Colon (tissue), 2 donors: ENCODE measurements at regions not wholly inside any gene's neighbourhood (a gene's known extent, or its start where the extent isn't known, plus 50 kb on each side); places are given as distances from the start of the nearest gene placed in this dataset.

Experiments used
- FAIRE-seq: peaks from 2 replicates; lab custom pipeline; 2012; peaks lifted over from hg19 to GRCh38; lab: Jason Lieb, UNC
- donor health status: control.
- donor health status: control.

DNA sequence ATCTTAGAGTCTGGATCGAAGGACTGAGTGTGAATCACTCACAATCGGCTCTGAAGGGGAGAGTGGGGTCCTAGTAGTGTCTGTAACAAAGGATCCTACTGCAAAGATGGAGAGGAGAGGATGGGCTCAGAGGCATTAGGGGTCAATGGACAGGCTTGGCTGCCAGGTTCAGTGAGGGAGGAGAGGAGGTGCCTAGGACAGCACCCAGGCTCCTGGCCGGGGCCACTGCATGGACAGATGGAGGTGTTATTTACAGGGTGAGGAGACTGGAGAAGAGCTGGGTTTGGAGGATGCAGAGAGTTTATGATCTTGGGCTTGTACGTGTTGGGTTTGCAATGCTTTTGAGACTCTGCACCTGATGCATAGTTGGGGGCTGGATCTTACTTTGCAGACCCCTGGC lies 658.9 kb downstream of the PTPRU start:
- FAIRE-seq = no peak

DNA sequence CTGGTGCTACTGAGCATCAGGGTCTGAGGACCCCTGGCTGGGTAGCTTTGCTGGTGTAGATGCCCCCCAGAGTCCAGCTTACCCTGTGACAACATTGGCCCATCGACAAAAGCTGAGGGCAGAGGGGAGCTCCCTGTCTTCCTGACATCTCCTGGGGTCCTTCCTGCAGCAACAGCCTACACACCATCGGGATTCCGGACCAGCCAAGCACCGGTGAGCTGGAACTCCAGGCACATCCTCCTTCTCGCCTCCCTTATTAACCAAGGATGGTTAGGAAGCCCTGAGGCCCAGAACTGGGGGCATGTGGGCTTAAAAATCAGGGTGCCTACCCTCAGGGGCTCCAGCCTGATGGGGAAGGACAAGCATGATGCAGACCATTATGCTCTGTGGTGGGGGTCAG lies 658.0 kb downstream of the PTPRU start:
- no peak for FAIRE-seq

DNA sequence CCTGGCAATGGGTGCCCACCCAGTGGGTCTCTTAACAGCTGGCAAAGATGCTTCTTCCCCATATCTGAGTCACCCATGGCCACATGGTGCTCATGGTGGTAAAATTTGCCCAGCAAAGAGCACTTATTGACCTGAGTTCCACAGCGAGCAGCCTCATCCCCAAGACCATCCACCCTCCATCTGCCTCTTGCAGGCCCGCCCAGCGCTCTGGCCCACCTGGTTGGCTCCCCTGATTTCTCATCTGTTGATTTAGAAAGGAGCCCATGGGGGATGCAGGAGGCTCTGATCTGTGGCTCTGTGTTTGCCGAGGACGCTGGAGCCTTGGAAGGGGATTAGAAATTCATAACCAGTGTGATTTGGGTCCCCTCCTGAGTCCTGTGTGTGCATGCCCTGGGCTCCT lies 657.5 kb downstream of the PTPRU start:
- FAIRE-seq = no peak

DNA sequence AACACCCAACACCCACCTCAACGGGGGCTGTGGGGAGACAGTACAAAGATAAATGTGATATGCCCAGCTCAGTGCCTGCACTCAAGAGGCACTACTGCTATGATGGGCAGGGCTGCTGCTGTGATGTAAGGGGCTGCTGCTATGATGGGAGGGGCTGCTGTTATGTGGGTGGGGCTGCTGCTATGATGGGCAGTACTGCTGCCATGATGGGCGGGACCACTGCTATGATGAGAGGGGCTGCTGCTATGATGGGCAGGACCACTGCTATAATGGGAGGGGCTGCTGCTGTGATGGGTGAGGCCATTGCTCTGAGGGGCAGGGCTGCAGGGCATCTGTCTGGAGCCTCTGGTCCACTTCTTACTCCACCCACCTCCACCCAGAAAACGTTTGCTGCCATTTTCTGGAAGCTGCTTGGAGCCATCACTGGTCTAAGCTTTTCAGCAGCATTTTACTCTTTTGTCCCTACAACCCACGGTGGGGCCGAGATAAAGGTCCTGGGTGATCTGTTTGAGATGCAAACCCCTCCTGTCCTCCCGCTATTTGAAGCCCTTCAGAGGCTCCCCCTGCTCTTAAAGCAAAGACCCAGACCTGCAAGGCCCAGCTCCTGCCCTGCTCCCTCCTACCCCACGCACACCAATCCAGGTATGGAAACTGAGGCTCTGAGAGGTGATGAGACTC lies 656.9 kb downstream of the PTPRU start:
- FAIRE-seq = no peak

DNA sequence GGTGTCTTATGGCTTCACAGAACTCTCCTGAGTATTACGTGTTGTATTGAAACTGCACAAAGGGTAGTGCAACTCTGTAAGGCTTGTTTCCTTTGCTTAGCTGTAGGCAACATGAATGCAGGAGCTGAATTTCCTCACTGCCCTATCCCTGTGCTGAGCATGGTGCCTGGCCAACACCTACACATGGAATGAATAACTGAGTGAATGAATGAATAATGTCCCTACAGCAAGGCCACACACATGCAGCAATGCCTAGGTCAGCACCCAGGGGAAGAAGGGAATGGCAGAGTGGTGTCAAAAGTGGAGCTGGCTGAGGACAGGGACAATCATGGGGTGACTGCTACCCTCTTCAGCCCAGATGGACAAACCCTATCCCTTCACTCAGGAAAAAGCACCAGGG lies 655.9 kb downstream of the PTPRU start:
- no peak for FAIRE-seq

DNA sequence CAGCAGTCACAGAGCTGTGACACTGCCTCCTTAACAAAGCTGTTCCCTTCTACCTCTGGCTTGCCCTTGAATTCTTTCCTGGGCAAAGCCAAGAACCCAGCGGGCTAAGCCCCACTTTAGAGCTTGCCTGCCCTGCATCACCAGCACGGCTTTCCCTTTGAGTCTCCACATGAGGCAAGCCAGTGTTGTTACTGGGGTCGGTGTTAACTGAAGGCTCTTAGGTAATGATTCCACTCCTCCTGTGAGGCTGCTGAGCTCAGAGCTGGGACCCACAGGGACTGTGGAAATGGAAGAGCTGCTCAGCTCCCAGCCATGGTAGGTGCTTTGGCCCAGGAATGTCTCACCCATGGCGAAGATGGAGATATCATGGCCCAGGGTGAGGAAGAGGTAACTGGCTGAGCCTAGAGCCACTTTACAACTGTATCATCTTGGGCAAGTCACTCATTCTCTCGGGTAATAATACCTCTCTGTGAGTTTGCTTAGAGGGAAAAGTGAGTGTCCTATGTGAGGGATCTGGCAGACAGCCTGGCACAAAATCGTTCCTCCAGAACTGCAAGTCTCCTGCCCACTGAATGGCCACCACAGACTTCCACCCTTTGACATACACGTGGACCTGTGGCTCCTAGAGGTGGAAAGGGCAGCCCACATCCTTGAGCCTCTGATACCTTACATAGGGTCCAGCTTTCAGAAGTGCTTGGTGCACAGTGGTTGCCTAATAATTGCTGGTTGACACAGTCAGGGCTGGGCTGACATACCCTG lies 654.1 kb downstream of the PTPRU start:
- no peak for FAIRE-seq

DNA sequence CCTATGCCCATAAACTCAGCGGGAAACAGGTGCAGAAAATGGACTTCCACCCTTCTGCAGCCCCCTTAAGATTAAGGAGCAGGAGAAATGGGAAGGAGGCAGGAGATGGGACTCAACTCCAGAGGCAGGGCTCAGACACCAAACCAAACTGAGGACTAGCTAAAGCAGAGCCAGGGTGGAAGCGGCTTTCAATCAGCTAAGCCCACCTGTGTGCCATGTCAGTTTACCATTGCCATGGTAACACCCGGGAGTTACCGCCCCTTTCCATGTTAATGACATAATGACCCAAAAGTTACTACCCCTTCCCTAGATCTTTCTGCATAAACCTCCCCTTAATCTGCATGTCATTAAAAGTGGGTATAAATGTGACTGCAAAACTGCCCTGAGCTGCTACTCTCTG lies 653.5 kb downstream of the PTPRU start:
- no peak for FAIRE-seq

DNA sequence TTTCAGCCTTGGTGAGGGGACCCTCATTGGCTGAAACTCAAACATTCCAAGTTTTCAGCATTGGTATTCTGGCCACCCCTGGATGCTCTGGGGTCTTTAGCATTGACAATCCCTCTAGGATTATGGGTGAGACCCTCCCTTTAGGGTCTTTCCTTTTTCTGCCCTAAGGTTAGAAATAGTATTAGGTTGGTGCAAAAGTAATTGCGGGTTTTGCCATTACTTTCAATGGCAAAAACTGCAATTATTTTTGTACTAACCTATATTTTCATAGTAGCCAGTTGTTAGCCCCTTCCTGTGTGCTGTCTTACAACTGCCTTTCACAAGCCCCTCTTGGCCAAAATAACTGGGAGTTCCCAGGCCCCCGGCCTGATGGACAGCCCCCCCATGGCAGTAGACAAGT lies 648.4 kb downstream of the PTPRU start:
- FAIRE-seq = no peak

DNA sequence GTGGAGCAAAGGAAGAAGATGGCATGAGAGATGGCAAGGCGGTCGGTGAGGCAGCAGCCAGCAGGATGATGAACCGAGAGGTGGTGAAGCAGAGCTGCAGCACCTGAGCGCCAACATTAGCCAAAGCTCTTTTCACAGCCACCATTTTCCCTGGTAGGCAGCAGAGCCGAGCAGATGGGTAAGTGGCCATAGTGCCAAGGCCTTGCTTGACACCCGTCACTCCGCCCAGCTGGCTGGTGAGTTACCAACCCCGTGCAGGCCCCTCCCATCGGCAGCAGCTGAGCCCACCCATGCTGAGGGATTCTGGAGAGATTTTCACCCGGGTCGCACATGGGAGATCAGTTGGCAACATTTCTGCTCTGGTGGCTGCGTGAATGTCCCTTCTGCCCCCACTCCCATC lies 647.7 kb downstream of the PTPRU start:
- no peak for FAIRE-seq

DNA sequence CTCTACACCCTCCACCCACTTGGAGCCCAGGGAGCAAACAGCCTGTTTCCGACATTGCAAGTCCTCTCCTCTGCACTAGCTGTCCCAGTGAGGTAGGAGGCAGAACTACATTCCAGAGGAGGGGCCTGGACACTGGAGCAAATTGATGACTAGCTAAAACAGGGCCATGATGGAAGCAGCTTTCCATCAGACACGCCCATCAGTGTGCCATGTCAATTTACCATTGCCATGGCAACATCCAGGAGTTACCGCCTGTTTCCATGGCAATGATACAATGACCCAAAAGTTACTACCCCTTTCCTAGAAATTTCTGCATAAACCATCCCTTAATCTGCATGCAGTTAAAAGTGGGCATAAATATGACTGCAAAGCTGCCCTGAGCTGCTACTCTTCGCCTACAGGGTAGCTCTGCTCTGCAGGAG lies 647.1 kb downstream of the PTPRU start:
- FAIRE-seq = no peak

DNA sequence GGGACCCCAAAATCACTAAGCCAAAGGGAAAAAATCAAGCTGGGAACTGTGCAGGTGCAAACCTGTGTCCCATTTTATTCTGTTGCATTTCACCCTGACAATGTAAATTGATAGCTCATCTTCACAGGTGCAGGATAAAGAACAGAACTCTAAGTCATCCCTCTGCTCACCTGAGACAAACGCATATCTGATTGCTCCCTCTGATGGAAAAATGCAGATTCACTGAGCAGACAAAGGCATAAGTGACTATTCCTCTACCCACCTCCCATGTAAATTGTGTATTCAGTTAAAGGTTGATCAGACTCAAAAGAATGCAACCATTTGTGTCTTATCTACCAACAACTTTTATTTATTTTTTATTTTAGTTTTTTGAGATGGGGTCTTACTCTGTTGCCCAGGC lies 644.2 kb downstream of the PTPRU start:
- FAIRE-seq = no peak

DNA sequence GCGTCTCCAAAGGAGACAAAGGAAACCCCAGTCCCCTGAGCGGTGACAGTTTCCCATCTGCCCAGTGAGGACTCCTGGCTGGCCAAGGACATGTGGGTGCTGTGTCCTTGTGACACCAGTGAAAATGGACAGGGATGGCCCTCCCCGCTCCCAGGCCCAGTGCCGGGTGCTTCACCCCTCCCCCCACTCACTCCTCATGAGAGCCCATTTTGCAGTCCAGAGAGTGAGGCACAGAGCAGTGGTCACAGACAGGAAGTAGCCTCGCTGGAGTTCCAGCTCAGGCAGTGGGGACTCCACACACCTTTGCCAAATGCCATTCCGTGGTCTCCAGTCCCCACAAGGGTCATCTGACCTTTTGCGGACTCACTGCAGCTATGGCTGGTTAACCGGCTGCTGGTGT lies 642.9 kb downstream of the PTPRU start:
- FAIRE-seq = no peak

DNA sequence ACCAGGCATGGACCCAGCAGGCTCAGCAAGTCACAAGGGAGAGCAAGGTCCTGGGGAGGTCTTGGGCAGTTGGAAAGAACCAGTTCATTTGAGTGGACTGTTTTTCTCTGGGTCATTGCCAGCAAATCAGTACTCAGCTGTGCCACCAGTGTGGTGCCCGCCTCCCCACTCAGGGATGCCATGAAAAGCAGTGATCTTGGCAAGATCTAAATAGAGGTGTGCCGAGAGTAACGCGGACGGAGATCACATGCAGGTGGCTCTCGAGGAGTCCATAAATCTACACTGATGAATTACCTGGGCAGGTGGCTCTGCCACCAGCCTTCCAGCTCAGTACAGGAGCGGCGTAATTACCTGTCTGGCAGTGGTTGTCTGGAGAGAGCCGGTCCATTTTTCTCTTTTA lies 642.2 kb downstream of the PTPRU start:
- no peak for FAIRE-seq

DNA sequence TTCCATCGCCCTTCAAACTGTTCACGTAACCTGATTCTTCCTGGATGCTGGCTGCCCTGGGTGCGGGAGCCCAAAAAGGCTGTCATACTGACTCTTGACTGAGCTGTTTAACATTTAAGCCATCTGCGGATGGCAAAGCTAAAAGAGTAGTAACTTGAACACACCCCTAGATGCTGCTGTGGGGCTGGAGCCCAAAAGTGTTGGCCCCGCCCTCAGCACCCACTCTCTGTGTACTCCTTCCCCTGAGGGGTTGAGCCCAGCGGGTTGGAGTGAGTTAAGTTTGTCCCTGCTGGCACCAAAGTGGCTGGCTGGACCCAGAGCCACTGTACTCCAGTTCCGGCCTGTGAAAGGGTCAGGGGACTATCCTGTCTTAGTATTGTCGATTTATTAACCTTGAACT lies 640.6 kb downstream of the PTPRU start:
- FAIRE-seq = no peak

DNA sequence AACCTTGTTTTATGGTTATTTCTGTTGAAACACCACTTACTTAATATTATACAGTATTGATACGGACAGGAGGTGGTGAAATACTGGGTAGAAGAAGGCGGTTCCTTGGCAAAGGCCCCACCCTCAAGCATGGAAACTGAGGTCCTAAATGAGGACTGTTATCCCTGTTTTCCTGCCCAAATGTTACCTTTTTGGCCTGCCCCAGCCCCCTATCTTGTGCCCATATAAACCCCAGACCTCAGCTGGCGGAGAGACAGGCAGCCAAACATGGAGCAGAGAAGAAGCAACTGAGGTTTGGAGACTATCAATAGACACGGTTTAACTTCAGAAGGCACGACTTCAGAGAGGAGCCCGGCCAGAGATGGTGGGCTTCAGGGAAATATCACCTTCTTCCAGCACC lies 640.1 kb downstream of the PTPRU start:
- FAIRE-seq = no peak

DNA sequence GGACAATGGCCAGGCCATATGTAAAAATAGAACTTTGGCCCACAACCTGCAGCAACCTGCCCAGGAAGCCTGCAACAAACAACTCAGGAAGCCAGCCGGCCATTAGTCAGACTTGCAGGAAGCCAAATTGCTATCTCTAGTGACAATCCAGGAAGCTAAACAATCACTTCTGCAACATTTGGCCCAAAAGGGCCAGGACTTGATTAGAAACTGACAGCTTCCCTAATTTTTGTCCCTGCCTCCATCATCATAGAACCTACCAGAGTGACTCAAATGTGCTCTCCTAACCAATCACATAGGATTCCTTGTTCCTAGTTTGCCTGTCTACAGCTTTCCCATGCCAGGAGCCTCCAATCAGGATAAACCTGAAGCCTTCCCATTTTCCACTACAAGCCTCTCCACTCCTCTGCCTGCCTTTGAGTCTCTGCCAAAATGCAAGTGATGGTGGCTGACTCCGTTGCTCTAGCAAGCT lies 639.3 kb downstream of the PTPRU start:
- FAIRE-seq = no peak

DNA sequence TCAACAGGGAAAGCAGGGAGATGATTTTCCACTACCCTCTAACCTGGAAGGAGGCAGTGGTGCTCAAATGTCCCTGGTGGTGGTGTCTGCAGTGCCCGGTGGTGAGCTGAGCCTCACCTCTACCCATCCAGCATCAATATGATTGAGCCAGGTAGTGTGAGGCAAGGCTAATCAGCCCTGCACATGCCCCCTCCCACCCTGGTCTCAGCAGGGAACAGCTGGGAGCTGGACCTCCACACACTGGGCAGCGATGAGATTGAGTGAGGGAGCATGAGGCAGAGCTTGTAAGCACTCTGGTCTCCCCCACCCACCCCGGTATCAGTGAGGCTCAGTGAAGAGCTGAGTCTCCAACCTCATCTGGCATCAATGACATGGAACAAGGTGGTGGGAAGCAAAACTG lies 634.3 kb downstream of the PTPRU start:
- no peak for FAIRE-seq

DNA sequence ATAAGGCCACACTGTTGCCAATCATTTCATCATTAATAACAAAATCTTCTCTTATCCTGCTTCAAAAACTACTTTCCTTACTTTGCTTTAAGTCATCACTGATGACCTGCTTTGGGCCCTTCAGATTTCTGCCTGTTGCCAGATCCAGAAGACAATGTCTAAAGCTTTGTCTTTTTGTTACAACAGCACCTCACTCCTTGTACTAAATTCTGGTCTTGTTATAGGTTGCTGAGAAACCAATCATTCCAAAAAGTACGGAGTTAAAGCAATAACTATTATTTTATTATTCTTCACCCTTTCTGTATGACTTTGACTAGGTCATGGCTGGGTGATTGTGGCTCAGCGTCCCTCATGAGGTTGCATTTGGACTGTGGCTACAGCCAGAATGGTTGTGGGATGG lies 633.5 kb downstream of the PTPRU start:
- FAIRE-seq = no peak

DNA sequence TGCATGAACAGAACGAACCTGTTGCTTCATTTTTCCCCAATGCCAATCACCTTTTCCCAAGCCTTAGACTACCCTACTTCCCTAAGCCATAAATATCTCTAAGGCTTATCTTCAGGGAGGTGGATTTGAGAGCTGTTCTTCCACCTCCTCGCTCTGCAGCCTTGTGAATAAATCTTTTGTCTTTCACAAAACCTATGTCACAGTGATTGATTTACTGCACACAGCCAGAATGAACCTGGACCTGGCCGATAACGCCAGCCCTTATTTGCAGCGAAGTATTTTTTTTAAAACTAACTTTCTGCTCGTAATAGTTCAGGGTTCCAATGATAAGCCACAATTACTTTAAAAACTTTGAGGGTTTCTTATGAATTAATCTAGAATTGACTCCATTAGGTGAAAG lies 632.6 kb downstream of the PTPRU start:
- no peak for FAIRE-seq

DNA sequence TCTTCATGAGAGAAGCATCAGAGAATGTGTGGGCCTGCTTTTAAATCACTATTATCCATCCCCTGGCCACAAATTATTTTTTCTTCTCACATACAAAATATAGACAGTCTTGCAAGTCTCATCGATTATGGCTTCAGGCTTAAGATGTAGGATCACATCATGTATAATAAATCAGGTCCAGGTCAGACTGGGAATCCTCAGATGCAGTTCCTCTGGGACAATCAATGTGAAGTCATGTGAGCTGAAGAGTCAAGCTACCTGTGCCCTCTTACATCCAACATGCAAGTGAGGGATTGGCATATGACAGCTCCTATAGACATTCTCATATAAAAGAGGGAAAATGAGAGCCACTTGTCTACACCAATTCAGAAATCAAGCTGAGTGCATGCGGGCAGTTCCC lies 631.8 kb downstream of the PTPRU start:
- no peak for FAIRE-seq

DNA sequence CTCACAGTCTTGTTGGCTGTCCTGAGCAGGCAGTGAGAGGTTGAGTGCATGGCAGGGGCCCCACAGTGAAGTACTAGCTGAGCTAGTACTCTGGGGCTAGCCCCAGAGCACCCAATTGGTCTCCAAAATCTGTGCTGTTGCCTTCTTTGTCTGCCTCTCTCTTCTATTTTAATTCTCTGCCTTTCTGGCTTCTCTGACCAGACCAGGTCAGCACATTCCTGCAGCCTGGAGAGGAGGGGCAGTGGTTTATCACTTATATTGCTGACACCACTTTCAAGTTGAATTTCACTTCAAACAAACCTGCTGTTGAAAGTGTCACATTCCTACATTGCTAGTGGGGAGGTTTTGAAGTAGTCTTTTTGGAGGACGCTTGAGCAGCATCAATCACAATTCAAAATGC lies 628.7 kb downstream of the PTPRU start:
- no peak for FAIRE-seq

DNA sequence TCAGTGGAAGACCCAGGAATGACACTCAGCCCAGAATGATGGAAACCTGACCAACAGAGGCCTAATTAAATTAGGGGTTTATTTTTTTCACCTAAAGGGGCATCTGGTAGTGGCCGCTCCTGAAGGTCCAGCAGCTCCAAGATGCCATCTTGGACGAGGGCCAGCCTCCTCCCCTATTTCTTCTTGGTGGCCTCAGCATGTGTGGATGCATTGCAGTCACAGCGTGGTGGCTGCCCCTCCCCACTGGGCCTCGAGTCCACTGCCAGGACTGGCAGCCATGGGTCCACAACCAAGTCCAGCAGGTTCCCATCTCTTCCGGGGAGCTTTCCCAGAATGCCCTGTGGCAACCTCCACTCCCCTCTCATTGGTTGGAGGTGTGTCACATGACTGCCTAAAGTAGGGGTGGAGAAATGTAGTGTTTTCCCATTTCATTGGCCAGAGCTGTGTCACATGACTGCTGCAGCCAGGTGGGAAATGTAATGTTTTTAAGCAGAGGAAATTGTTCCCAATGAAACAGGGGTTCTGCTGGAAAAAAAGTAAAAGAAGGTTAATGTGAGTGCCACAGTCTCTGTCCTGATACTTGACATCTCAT lies 628.2 kb downstream of the PTPRU start:
- no peak for FAIRE-seq

DNA sequence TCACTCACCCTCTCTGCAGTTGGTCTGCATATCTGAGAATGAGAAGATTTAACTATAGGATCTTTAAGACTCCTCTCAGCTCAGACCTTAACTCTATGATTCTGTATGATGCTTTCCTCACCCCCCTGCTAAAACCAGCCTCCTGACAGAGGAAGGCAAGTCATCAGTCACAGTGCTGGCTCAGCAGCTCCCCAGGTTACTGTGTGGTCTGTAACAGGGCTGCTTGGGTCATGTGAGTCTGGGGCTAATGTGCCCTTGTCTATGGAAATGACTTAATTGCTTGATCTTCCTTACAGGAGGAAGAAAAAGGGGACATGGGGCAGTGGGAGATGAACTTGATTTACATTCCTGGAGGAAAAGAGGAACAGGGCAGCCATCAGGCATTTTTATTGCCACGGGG lies 625.6 kb downstream of the PTPRU start:
- no peak for FAIRE-seq

DNA sequence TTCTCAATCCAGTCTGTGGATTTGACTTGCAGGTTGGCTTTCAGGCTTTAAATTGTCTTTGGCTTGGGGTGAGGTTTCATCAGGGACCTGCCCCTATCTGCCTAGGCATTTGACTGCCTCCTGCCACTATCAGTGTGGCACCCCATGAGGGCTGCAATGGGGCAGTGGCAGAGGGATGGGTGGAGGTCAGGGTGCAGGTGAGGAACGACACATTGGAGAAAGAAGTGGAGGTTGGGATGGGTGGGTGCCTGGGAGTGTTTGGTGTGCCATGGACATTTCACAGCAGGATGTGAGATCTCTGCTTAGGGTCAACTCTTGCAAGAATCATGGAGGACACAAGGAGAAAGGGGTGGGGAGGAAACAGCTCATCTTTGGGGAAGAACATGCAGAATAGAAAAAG lies 625.1 kb downstream of the PTPRU start:
- FAIRE-seq = no peak
